HUDEP-2 (cell line): ENCODE measurements at regions not wholly inside any gene's neighbourhood (a gene's known extent, or its start where the extent isn't known, plus 50 kb on each side); places are given as distances from the start of the nearest gene placed in this dataset.
"Not testable (repeated sequence)": the region's sequence is repeated elsewhere in the genome, so short reads cannot be mapped to it uniquely, and the experiment has no call there.

Experiments used
- DNase-seq, 76 experiments: peaks; one replicate each; lab custom pipeline; 2025; ENCODE audit not compliant: unreplicated experiment in 76 of 76; lab: John Stamatoyannopoulos, UW

- DNase-seq, result no peak
Observed at GRCh38 chr14:53620890-53621289, 335.7 kb downstream of the BMP4 start.

GRCh38 chr14:53620317-53620716 is 336.3 kb downstream of the BMP4 start:
- no peak for DNase-seq

GRCh38 chr14:53619691-53620231 is 336.9 kb downstream of the BMP4 start:
- no peak for DNase-seq

- not testable (repeated sequence) for DNase-seq
Observed at GRCh38 chr14:53616536-53616935, 340.1 kb downstream of the BMP4 start.

GRCh38 chr14:53615252-53615651 is 341.4 kb downstream of the BMP4 start:
- no peak for DNase-seq

- no peak for DNase-seq
Observed at GRCh38 chr14:53613404-53614253, 343.0 kb downstream of the BMP4 start.

- no peak for DNase-seq
Observed at GRCh38 chr14:53610947-53611346, 345.7 kb downstream of the BMP4 start.

- no peak for DNase-seq
Observed at GRCh38 chr14:53609009-53609408, 347.6 kb downstream of the BMP4 start.

GRCh38 chr14:53608369-53608768 is 348.3 kb downstream of the BMP4 start:
- DNase-seq, result peak in 8 of 76 experiments; percentile 1 to 13 (median 2)

GRCh38 chr14:53606203-53606602 is 350.4 kb downstream of the BMP4 start:
- DNase-seq, result no peak

GRCh38 chr14:53605562-53605961 is 351.1 kb downstream of the BMP4 start:
- DNase-seq, result no peak

- no peak for DNase-seq
Observed at GRCh38 chr14:53603994-53604393, 352.6 kb downstream of the BMP4 start.

- DNase-seq, result no peak
Observed at GRCh38 chr14:53601409-53601808, 355.2 kb downstream of the BMP4 start.

- no peak for DNase-seq
Observed at GRCh38 chr14:53599221-53599945, 357.2 kb downstream of the BMP4 start.

- DNase-seq, result no peak
Observed at GRCh38 chr14:53596853-53597525, 359.6 kb downstream of the BMP4 start.

GRCh38 chr14:53591816-53592215 is 364.8 kb downstream of the BMP4 start:
- no peak for DNase-seq

GRCh38 chr14:53581504-53581903 is 375.1 kb downstream of the BMP4 start:
- no peak for DNase-seq

- no peak for DNase-seq
Observed at GRCh38 chr14:53571641-53572328, 384.8 kb downstream of the BMP4 start.

GRCh38 chr14:53570411-53571387 is 385.9 kb downstream of the BMP4 start:
- no peak for DNase-seq
